ENCODE measurements at regions not wholly inside any gene's neighbourhood (a gene's known extent, or its start where the extent isn't known, plus 50 kb on each side); places are given as distances from the start of the nearest gene placed in this dataset.

DNA sequence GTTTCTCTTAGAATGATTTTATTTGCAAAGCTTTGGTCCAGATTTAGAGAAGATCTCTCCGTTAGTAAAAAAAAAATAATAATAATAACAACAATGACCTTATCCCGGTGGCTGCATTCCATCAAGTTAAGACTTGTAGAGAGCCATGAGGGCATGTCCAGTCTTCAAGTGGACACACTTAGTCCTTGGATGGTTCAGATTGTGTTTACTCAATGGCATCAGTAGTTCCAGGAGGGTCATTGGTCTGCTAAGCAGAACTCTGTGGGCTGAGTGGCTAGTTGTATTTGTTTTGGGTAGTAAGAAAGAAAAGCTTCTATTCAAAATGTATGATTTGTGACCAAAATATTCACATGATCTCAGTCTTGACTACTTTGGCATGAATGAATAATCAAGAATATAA lies 116.3 kb upstream of the UBE2E2 start:
- TF ChIP-seq REPIN1 (tag by site-specific recombination; IDR thresholded peaks at IDR 0.05; ENCODE audit: low read depth) (no peak), TCF7L2 (IDR thresholded peaks at IDR 0.05; ENCODE audit: borderline replicate concordance, low read depth, low read length) (no peak), ZNF416 (tag by site-specific recombination; IDR thresholded peaks at IDR 0.05) (no peak), ZNF561 (tag by site-specific recombination; IDR thresholded peaks at IDR 0.05; ENCODE audit: borderline replicate concordance) (no peak), ZNF658 (tag by site-specific recombination; IDR thresholded peaks at IDR 0.05) (no peak), ZNF354C (tag by site-specific recombination; IDR thresholded peaks at IDR 0.05; ENCODE audit: borderline replicate concordance, low read depth) (no peak), YY1 (tag by site-specific recombination; IDR thresholded peaks at IDR 0.05) (no peak), ZNF335 (tag by site-specific recombination; conservative IDR thresholded peaks at IDR 0.05) (no peak), ZNF138 (tag by site-specific recombination; IDR thresholded peaks at IDR 0.05; ENCODE audit: borderline replicate concordance) (no peak), ZNF302 (tag by site-specific recombination; IDR thresholded peaks at IDR 0.05; ENCODE audit: low read depth) (no peak)
- TF ChIP-seq, protein P1, sequence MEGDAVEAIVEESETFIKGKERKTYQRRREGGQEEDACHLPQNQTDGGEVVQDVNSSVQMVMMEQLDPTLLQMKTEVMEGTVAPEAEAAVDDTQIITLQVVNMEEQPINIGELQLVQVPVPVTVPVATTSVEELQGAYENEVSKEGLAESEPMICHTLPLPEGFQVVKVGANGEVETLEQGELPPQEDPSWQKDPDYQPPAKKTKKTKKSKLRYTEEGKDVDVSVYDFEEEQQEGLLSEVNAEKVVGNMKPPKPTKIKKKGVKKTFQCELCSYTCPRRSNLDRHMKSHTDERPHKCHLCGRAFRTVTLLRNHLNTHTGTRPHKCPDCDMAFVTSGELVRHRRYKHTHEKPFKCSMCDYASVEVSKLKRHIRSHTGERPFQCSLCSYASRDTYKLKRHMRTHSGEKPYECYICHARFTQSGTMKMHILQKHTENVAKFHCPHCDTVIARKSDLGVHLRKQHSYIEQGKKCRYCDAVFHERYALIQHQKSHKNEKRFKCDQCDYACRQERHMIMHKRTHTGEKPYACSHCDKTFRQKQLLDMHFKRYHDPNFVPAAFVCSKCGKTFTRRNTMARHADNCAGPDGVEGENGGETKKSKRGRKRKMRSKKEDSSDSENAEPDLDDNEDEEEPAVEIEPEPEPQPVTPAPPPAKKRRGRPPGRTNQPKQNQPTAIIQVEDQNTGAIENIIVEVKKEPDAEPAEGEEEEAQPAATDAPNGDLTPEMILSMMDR (tag by site-specific recombination; IDR thresholded peaks at IDR 0.05), result no peak
- TF ChIP-seq, protein P2, sequence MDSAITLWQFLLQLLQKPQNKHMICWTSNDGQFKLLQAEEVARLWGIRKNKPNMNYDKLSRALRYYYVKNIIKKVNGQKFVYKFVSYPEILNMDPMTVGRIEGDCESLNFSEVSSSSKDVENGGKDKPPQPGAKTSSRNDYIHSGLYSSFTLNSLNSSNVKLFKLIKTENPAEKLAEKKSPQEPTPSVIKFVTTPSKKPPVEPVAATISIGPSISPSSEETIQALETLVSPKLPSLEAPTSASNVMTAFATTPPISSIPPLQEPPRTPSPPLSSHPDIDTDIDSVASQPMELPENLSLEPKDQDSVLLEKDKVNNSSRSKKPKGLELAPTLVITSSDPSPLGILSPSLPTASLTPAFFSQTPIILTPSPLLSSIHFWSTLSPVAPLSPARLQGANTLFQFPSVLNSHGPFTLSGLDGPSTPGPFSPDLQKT (IDR thresholded peaks at IDR 0.05; ENCODE audit: borderline replicate concordance, low read depth, low read length), result no peak
- TF ChIP-seq, protein P3, sequence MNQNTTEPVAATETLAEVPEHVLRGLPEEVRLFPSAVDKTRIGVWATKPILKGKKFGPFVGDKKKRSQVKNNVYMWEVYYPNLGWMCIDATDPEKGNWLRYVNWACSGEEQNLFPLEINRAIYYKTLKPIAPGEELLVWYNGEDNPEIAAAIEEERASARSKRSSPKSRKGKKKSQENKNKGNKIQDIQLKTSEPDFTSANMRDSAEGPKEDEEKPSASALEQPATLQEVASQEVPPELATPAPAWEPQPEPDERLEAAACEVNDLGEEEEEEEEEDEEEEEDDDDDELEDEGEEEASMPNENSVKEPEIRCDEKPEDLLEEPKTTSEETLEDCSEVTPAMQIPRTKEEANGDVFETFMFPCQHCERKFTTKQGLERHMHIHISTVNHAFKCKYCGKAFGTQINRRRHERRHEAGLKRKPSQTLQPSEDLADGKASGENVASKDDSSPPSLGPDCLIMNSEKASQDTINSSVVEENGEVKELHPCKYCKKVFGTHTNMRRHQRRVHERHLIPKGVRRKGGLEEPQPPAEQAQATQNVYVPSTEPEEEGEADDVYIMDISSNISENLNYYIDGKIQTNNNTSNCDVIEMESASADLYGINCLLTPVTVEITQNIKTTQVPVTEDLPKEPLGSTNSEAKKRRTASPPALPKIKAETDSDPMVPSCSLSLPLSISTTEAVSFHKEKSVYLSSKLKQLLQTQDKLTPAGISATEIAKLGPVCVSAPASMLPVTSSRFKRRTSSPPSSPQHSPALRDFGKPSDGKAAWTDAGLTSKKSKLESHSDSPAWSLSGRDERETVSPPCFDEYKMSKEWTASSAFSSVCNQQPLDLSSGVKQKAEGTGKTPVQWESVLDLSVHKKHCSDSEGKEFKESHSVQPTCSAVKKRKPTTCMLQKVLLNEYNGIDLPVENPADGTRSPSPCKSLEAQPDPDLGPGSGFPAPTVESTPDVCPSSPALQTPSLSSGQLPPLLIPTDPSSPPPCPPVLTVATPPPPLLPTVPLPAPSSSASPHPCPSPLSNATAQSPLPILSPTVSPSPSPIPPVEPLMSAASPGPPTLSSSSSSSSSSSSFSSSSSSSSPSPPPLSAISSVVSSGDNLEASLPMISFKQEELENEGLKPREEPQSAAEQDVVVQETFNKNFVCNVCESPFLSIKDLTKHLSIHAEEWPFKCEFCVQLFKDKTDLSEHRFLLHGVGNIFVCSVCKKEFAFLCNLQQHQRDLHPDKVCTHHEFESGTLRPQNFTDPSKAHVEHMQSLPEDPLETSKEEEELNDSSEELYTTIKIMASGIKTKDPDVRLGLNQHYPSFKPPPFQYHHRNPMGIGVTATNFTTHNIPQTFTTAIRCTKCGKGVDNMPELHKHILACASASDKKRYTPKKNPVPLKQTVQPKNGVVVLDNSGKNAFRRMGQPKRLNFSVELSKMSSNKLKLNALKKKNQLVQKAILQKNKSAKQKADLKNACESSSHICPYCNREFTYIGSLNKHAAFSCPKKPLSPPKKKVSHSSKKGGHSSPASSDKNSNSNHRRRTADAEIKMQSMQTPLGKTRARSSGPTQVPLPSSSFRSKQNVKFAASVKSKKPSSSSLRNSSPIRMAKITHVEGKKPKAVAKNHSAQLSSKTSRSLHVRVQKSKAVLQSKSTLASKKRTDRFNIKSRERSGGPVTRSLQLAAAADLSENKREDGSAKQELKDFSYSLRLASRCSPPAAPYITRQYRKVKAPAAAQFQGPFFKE (tag by site-specific recombination; IDR thresholded peaks at IDR 0.05; ENCODE audit: borderline replicate concordance), result no peak

Measured in HEK293 (cell line).